Endothelial cell of umbilical vein (primary cell): ENCODE measurements at regions not wholly inside any gene's neighbourhood (a gene's known extent, or its start where the extent isn't known, plus 50 kb on each side); places are given as distances from the start of the nearest gene placed in this dataset.

Experiments
- BruUV-seq: library from RNA; stranded (reverse); fragments of 400-500 nt; replicated peaks from 2 replicates; lab custom pipeline; 2021; lab: Mats Ljungman, UMichigan
- CTCF ChIA-PET: fragments of 300-600, 350-600 bp; sonication (Branson Sonifier 250); formaldehyde crosslinking; loops from one replicate; lab custom pipeline; 2021; ENCODE audit warnings: antibody characterized with exemption, inconsistent platforms; lab: Charles Lee
- POLR2A ChIA-PET: fragments of 300-600, 350-600 bp; sonication (Branson Sonifier 250); formaldehyde crosslinking; loops from one replicate; lab custom pipeline; 2021; ENCODE audit warnings: antibody characterized with exemption, inconsistent platforms; lab: Charles Lee
- DNase-seq: peaks from one replicate; pipeline ENCODE4 v3.0.0-alpha.2; 2011; ENCODE audit warnings: low read depth, low spot score
- FAIRE-seq: peaks from 2 replicates; lab custom pipeline; 2011; peaks lifted over from hg19 to GRCh38; lab: Jason Lieb, UNC
- H2AFZ ChIP-seq: 2 replicates; pipeline ENCODE4 v1.6.0; 2012; ENCODE audit warnings: low read depth, low read length, control low read depth, inconsistent platforms
- H3K27ac ChIP-seq: 2 replicates; pipeline ENCODE4 v1.5.1; 2011; ENCODE audit warnings: low read depth, mild to moderate bottlenecking, control low read depth, low read length, moderate library complexity; ENCODE audit not compliant: insufficient read depth
- H3K27me3 ChIP-seq, 2 experiments: 2 replicates each; pipeline versions ENCODE4 v1.6.0 to v1.6.1; 2011; ENCODE audit warnings: low read length in 2 of 2, mixed read lengths in 1 of 2; ENCODE audit not compliant: control insufficient read depth in 2 of 2, insufficient read depth in 2 of 2
- H3K36me3 ChIP-seq, 2 experiments: 2 replicates in 1 of 2; 3 replicates in 1 of 2; pipeline ENCODE4 v1.5.1; 2011; ENCODE audit warnings: low read length in 2 of 2, mild to moderate bottlenecking in 1 of 2, moderate library complexity in 1 of 2; ENCODE audit not compliant: control insufficient read depth in 2 of 2, insufficient read depth in 2 of 2; ENCODE audit errors: extremely low read depth in 1 of 2
- H3K4me1 ChIP-seq: 3 replicates; pipeline ENCODE4 v1.5.1; 2011; ENCODE audit warnings: mild to moderate bottlenecking, low read length; ENCODE audit not compliant: control insufficient read depth, insufficient read depth; ENCODE audit errors: extremely low read depth
- H3K4me2 ChIP-seq: 2 replicates; pipeline ENCODE4 v1.6.1; 2011; ENCODE audit warnings: low read length, control low read depth, mixed read lengths; ENCODE audit not compliant: insufficient read depth
- H3K4me3 ChIP-seq, 3 experiments: fragments of 200-600 bp in 1 of 3; sonication (generic), shearing (Covaris generic) in 1 of 3; replicated peaks in 1 of 3; 2 replicates each; pipeline ENCODE4 v1.5.1; 2011 to 2016; ENCODE audit warnings: control low read depth in 3 of 3, low read length in 3 of 3, mild to moderate bottlenecking in 2 of 3, inconsistent platforms in 1 of 3, low read depth in 1 of 3, moderate library complexity in 1 of 3; ENCODE audit not compliant: insufficient read depth in 1 of 3
- H3K79me2 ChIP-seq: 2 replicates; pipeline ENCODE4 v1.6.0; 2012; ENCODE audit warnings: low read length, inconsistent platforms; ENCODE audit not compliant: control insufficient read depth, insufficient read depth
- H3K9ac ChIP-seq: replicated peaks from 2 replicates; pipeline ENCODE3; 2011; ENCODE audit warnings: low read length, control low read depth; ENCODE audit not compliant: insufficient read depth; ENCODE audit errors: extremely low read depth
- H3K9me1 ChIP-seq: replicated peaks from 3 replicates; pipeline ENCODE4 v1.6.0; 2011; ENCODE audit warnings: mild to moderate bottlenecking, low read length; ENCODE audit not compliant: control insufficient read depth, insufficient read depth; ENCODE audit errors: extremely low read depth
- H3K9me3 ChIP-seq: replicated peaks from 2 replicates; pipeline ENCODE4 v1.5.1; 2012; ENCODE audit warnings: low read length, inconsistent platforms; ENCODE audit not compliant: control insufficient read depth, insufficient read depth
- H4K20me1 ChIP-seq: replicated peaks from 2 replicates; pipeline ENCODE3; 2011; ENCODE audit warnings: mild to moderate bottlenecking, low read length; ENCODE audit not compliant: control insufficient read depth, insufficient read depth; ENCODE audit errors: extremely low read depth
- CTCF ChIP-seq, 2 donors: IDR thresholded peaks; 1 replicate in 1 of 2; 2 replicates in 1 of 2; pipeline ENCODE4 v1.5.1; 2011; ENCODE audit warnings: low read length in 2 of 2, mild to moderate bottlenecking in 2 of 2, moderate library complexity in 2 of 2, control low read depth in 1 of 2, inconsistent platforms in 1 of 2, low read depth in 1 of 2; ENCODE audit not compliant: insufficient read depth in 1 of 2; ENCODE audit errors: extremely low read depth in 1 of 2
- EZH2 ChIP-seq: IDR thresholded peaks from 2 replicates; pipeline ENCODE4 v1.6.1; 2012; ENCODE audit warnings: borderline replicate concordance, low read depth, mild to moderate bottlenecking, moderate library complexity, low read length, inconsistent platforms; ENCODE audit not compliant: severe bottlenecking
- FOS ChIP-seq: IDR thresholded peaks from 2 replicates; pipeline ENCODE4 v1.6.1; 2011; ENCODE audit warnings: mild to moderate bottlenecking, low read length, moderate library complexity, borderline replicate concordance; ENCODE audit not compliant: insufficient read depth
- GATA2 ChIP-seq: IDR thresholded peaks from 2 replicates; pipeline ENCODE4 v1.7.0; 2011; ENCODE audit warnings: low read depth, mild to moderate bottlenecking, moderate library complexity, mixed read lengths, low read length; ENCODE audit not compliant: insufficient read length, insufficient read depth
- JUN ChIP-seq: IDR thresholded peaks from 2 replicates; pipeline ENCODE4 v1.6.1; 2011; ENCODE audit warnings: borderline replicate concordance, low read depth; ENCODE audit not compliant: insufficient read length, insufficient read depth
- MAX ChIP-seq: IDR thresholded peaks from 2 replicates; pipeline ENCODE4 v1.6.1; 2011; ENCODE audit not compliant: insufficient read depth, insufficient read length
- MYC ChIP-seq: IDR thresholded peaks from one replicate; pipeline ENCODE4 v1.6.1; 2011; ENCODE audit warnings: mild to moderate bottlenecking, low read depth, low read length
- POLR2A ChIP-seq: IDR thresholded peaks from 2 replicates; pipeline ENCODE4 v1.6.1; 2012; ENCODE audit warnings: low read depth, mild to moderate bottlenecking, control low read depth, low read length
- POLR2AphosphoS5 ChIP-seq: IDR thresholded peaks from 2 replicates; pipeline ENCODE4 v1.6.1; 2012; ENCODE audit warnings: low read depth, mild to moderate bottlenecking, control low read depth, low read length, moderate library complexity; ENCODE audit not compliant: insufficient read depth
- dilution Hi-C: fragments of 300-500 bp; cut with MboI; formaldehyde crosslinking; loops from one replicate; pipeline ENCODE4 v1.15.0; 2019; ENCODE audit warnings: low sequenced_read_pairs; ENCODE audit not compliant: extremely low pct_ligation_motif_present
- intact Hi-C: fragments of 100-400 bp; cut with micrococcal nuclease; formaldehyde crosslinking; loops from one replicate; pipeline ENCODE4 v1.10.0; 2022

DNA sequence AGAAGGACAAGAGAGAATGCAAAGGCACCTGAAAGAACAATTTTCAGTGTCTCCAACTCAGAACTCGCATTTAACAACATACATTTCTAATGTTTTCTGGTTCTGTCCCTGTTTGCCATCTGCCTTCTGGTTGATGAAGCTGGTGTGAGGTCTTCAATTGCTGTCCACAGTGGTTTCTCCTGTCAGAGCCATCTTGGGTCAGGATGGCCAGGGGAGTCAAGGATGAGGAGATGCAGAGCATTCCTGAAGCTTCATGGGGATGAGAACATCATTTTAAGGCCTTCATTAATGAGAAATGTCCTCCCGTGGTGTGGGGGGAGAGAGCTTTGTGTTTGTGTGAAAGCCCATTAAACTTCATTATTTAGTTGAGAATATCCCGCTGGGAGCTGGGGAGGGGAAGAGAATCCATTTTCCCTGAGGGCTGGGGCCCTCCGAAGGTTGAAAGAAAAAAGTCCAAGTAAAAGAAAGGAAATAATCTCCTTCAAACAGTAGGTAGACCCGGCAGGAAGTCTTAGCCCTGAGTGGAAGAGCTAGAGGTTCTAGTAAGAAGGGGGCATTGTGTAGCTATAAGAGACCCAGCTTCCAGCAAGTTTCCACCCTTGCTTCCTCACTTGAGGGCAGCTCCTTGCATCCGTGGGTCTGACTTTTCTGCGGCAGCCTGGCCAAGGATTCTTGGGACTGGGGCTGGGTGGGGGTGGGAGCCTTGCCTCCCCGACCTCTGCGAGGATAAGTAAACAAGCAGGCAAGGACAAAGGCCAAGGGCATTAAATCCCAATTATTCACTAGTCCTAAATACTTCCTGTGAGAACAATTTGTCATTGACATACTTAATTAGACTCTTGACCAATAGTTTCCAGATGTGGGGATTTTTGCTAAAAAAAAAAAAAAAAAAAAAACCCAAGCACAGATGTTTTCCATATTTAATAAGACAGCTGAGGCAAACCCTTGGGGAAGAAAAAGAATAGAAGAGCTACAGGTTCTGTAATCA, 119.2 kb downstream of the MSX2 start:
- no TSS peak for BruUV-seq
- intact Hi-C loops (no loop called here), dilution Hi-C loops (no loop called here)
- DNase-seq (no peak), FAIRE-seq (no peak)
- no peak overlapping the region for H3K27ac ChIP-seq
- H4K20me1 ChIP-seq, result no peaks in the 10 kb centered on the region
- H3K9me3 ChIP-seq, result peaks cover 2% of the 10 kb centered on the region
- no peak overlapping the region for H3K9ac ChIP-seq
- no peak overlapping the region for H3K4me2 ChIP-seq
- POLR2A ChIA-PET, result no interaction called here
- H2AFZ ChIP-seq, result no peak overlapping the region
- no peak for TF ChIP-seq EZH2
- no peak for TF ChIP-seq GATA2
- no peak for TF ChIP-seq FOS
- no peak for TF ChIP-seq POLR2AphosphoS5
- TF ChIP-seq JUN, result no peak
- no peak for TF ChIP-seq CTCF (IDR thresholded peaks at IDR 0.05; ENCODE audit: extremely low read depth in 1 of 2, insufficient read depth in 1 of 2, low read depth in 1 of 2, low read length in 2 of 2)
- TF ChIP-seq POLR2A, result no peak
- no peak for TF ChIP-seq MAX
- no peak for TF ChIP-seq MYC
- no peaks in the 10 kb centered on the region for H3K36me3 ChIP-seq
- no peaks in the 10 kb centered on the region for H3K4me1 ChIP-seq
- H3K4me3 ChIP-seq, result no peak overlapping the region
- H3K79me2 ChIP-seq, result no peaks in the 10 kb centered on the region
- H3K9me1 ChIP-seq, result no peaks in the 10 kb centered on the region
- CTCF ChIA-PET, result no interaction called here
- no peaks in the 10 kb centered on the region for H3K27me3 ChIP-seq
